Transverse colon (tissue), 4 donors: ENCODE measurements at regions not wholly inside any gene's neighbourhood (a gene's known extent, or its start where the extent isn't known, plus 50 kb on each side); places are given as distances from the start of the nearest gene placed in this dataset.

Experiments
- DNase-seq: peaks from one replicate; pipeline ENCODE4 v3.0.0-alpha.2; 2019
- H3K27ac ChIP-seq, 4 donors: fragments of 200-600 bp; sonication (generic); 2 replicates each; pipeline ENCODE4 v1.5.1; 2016 to 2018; ENCODE audit warnings: inconsistent platforms in 4 of 4
- H3K27me3 ChIP-seq: fragments of 200-600 bp; sonication (generic); 2 replicates; pipeline ENCODE4 v1.5.1; 2017; ENCODE audit warnings: inconsistent platforms
- H3K36me3 ChIP-seq, 4 donors: fragments of 200-600 bp; sonication (generic); 2 replicates each; pipeline ENCODE4 v1.5.1; 2017 to 2019; ENCODE audit warnings: inconsistent platforms in 4 of 4
- H3K4me1 ChIP-seq, 4 donors: fragments of 200-600 bp; sonication (generic); 2 replicates each; pipeline ENCODE4 v1.5.1; 2017 to 2020; ENCODE audit warnings: inconsistent platforms in 4 of 4
- H3K4me3 ChIP-seq, 4 donors: fragments of 200-600 bp; sonication (generic); 1 replicate in 1 of 4; 2 replicates in 3 of 4; pipeline versions ENCODE4 v1.5.1 to v1.6.1; 2017 to 2019; ENCODE audit warnings: inconsistent platforms in 4 of 4
- H3K9me3 ChIP-seq, 2 donors: fragments of 200-600 bp; sonication (generic); 2 replicates each; pipeline ENCODE4 v1.5.1; 2017 to 2019; ENCODE audit warnings: inconsistent platforms in 2 of 2
- CTCF ChIP-seq, 5 experiments: fragments of 200-600 bp in 3 of 5; fragments of 450-650 bp in 2 of 5; sonication (generic) in 3 of 5; IDR thresholded peaks; 1 replicate in 2 of 5; 2 replicates in 3 of 5; pipeline ENCODE4 v1.5.1; 2016 to 2017; ENCODE audit warnings: antibody characterized with exemption in 5 of 5, inconsistent platforms in 3 of 5, mild to moderate bottlenecking in 2 of 5, moderate library complexity in 1 of 5
- EP300 ChIP-seq: sonication (generic); formaldehyde crosslinking; IDR thresholded peaks from one replicate; pipeline ENCODE4 v1.6.1; 2017; ENCODE audit warnings: antibody characterized with exemption, low read depth
- POLR2A ChIP-seq: fragments of 450-650 bp; IDR thresholded peaks from one replicate; pipeline ENCODE4 v1.6.1; 2016; ENCODE audit warnings: antibody characterized with exemption, mild to moderate bottlenecking, moderate library complexity
- POLR2AphosphoS5 ChIP-seq, 3 donors: sonication (generic); formaldehyde crosslinking; IDR thresholded peaks; one replicate each; pipeline ENCODE4 v1.6.1; 2016; ENCODE audit warnings: antibody characterized with exemption in 3 of 3
- WGBS, 2 donors: methylation state at CpG; one replicate each; pipeline ENCODE4 v1.1.5; 2018; ENCODE audit warnings: low coverage in 1 of 2; 5-methylcytosine and 5-hydroxymethylcytosine counted together
- in situ Hi-C, 4 donors: fragments of 200-750 bp; cut with MboI; loops; one replicate each; pipeline versions ENCODE4 v1.15.0 to v1.15.1; 2017; ENCODE audit warnings: low sequenced_read_pairs in 3 of 4, low pct_ligation_motif_present in 1 of 4, low pct_unique_long_range_greater_than_20kb in 1 of 4
- intact Hi-C: fragments of 100-400 bp; cut with DNase I; formaldehyde crosslinking; loops from one replicate; pipeline ENCODE4 v1.15.1; 2023; ENCODE audit warnings: low total_unique reads

DNA sequence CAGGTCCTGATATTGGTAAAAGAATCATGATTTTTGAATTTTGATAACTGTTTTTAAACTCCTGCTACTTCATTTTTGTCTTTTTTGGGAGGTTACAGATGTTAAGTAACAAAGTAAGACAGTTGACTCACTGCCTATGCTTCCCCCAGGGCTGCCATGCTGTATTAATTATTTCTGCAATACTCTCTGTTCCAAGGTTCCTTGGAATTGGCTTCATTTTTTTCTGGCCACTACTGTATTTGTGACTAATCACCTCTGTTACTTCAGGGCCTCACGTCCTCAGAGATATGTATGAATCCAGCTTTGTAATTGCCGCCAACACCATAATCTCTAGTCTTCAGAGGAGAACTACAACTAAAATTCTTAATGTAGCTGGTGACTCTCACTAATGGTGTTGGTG is 1729.3 kb downstream of the C4orf33 start:
- in situ Hi-C loops = no loop called here
- no peaks in the 10 kb centered on the region for H3K9me3 ChIP-seq
- WGBS, 2 donors = 71 to 83% methylated on average over 1 to 2 of the region's 2 CpGs
- no peak overlapping the region for H3K4me3 ChIP-seq
- H3K27ac ChIP-seq = no peak overlapping the region
- DNase-seq = no peak
- TF ChIP-seq POLR2AphosphoS5 (IDR thresholded peaks at IDR 0.05) = no peak
- no peak for TF ChIP-seq EP300
- no peak for TF ChIP-seq POLR2A
- no peak for TF ChIP-seq CTCF (IDR thresholded peaks at IDR 0.05)
- intact Hi-C loops = no loop called here
- H3K36me3 ChIP-seq = no peaks in the 10 kb centered on the region
- H3K4me1 ChIP-seq = no peaks in the 10 kb centered on the region
- no peaks in the 10 kb centered on the region for H3K27me3 ChIP-seq

GRCh38 chr4:130850019-130850524 is 1754.1 kb downstream of the C4orf33 start:
- no peaks in the 10 kb centered on the region for H3K9me3 ChIP-seq
- H3K4me1 ChIP-seq = peaks cover 0 to 2% (median 0%) of the 10 kb centered on the region in 4 donors
- DNase-seq = peak; percentile 14
- in situ Hi-C loops (no loop called here), intact Hi-C loops (no loop called here)
- WGBS, 2 donors = 21% methylated on average over 5 of the region's 5 CpGs; no CpG with 5 or more reads in 1 of the 2 donors
- no peak overlapping the region for H3K4me3 ChIP-seq
- no peaks in the 10 kb centered on the region for H3K36me3 ChIP-seq
- H3K27me3 ChIP-seq = no peaks in the 10 kb centered on the region
- no peak for TF ChIP-seq EP300
- no peak overlapping the region for H3K27ac ChIP-seq

GRCh38 chr4:130851107-130851506 is 1755.2 kb downstream of the C4orf33 start:
- DNase-seq = no peak
- Histone ChIP-seq H3K36me3 (no peaks in the 10 kb centered on the region), H3K9me3 (no peaks in the 10 kb centered on the region), H3K4me3 (no peak overlapping the region), H3K27me3 (no peaks in the 10 kb centered on the region), H3K4me1 (peaks cover 0 to 2% (median 0%) of the 10 kb centered on the region in 4 donors), H3K27ac (no peak overlapping the region)
- intact Hi-C loops (no loop called here), in situ Hi-C loops (no loop called here)
- 88 to 90% methylated on average over 1 to 2 of the region's 2 CpGs for WGBS, 2 donors
- TF ChIP-seq POLR2A (no peak), CTCF (IDR thresholded peaks at IDR 0.05) (no peak), POLR2AphosphoS5 (IDR thresholded peaks at IDR 0.05) (no peak), EP300 (no peak)

GRCh38 chr4:130851932-130852331 is 1756.0 kb downstream of the C4orf33 start:
- no peaks in the 10 kb centered on the region for H3K36me3 ChIP-seq
- TF ChIP-seq CTCF (IDR thresholded peaks at IDR 0.05) (no peak), POLR2A (no peak)
- in situ Hi-C loops = no loop called here
- H3K4me1 ChIP-seq = peaks cover 0 to 2% (median 0%) of the 10 kb centered on the region in 4 donors
- no peak overlapping the region for H3K4me3 ChIP-seq
- 77% methylated on average over 3 of the region's 3 CpGs; no CpG with 5 or more reads in 1 of the 2 donors for WGBS, 2 donors
- no peak for DNase-seq
- intact Hi-C loops = no loop called here
- H3K27me3 ChIP-seq = no peaks in the 10 kb centered on the region
- no peaks in the 10 kb centered on the region for H3K9me3 ChIP-seq
- H3K27ac ChIP-seq = no peak overlapping the region

DNA sequence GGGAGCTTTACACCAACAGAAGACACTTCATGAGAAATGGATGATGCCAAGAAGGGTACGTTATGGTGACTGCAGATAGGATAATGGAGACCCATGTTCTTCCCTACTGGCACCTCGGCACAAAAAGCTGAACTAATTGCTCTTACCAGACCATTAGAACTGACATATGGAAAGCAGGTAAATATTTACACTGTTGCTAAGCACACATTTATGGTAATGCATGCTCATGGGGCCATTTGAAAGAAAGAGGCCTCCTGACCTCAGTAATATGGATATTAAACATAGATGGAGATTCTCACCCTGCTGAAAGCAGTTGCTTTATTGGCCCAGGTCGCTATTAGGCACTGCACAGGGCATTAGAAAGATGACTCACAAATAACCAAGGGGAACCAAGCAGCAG is 1759.6 kb downstream of the C4orf33 start:
- WGBS, 2 donors = 66 to 71% methylated on average over 1 to 3 of the region's 3 CpGs
- in situ Hi-C loops (no loop called here), intact Hi-C loops (no loop called here)
- no peak for TF ChIP-seq POLR2AphosphoS5 (IDR thresholded peaks at IDR 0.05)
- TF ChIP-seq EP300 = no peak
- TF ChIP-seq POLR2A = no peak
- TF ChIP-seq CTCF (IDR thresholded peaks at IDR 0.05) = no peak
- H3K9me3 ChIP-seq = no peaks in the 10 kb centered on the region
- H3K36me3 ChIP-seq = no peaks in the 10 kb centered on the region
- DNase-seq = no peak
- no peaks in the 10 kb centered on the region for H3K4me1 ChIP-seq
- no peaks in the 10 kb centered on the region for H3K27me3 ChIP-seq
- H3K4me3 ChIP-seq = no peak overlapping the region
- H3K27ac ChIP-seq = no peak overlapping the region
